Liver (tissue), 8 donors: ENCODE measurements at regions not wholly inside any gene's neighbourhood (a gene's known extent, or its start where the extent isn't known, plus 50 kb on each side); places are given as distances from the start of the nearest gene placed in this dataset.

ENCODE experiments used
- DNase-seq: peaks from one replicate; pipeline ENCODE4 v3.0.0-alpha.2; 2017; ENCODE audit warnings: low spot score
- H3K27ac ChIP-seq, 2 donors: one replicate each; pipeline ENCODE4 v1.7.0; 2013; ENCODE audit warnings: inconsistent platforms in 2 of 2, low read length in 2 of 2, control low read depth in 1 of 2, low read depth in 1 of 2, mild to moderate bottlenecking in 1 of 2
- H3K27me3 ChIP-seq, 4 donors: one replicate each; pipeline versions ENCODE4 v1.6.1 to v1.7.0; 2013; ENCODE audit warnings: low read length in 3 of 4, inconsistent platforms in 1 of 4, mild to moderate bottlenecking in 1 of 4, moderate library complexity in 1 of 4; ENCODE audit not compliant: control insufficient read depth in 4 of 4, insufficient read depth in 4 of 4
- H3K36me3 ChIP-seq, 4 donors: one replicate each; pipeline versions ENCODE4 v1.6.1 to v1.7.0; 2013; ENCODE audit warnings: low read length in 3 of 4, mild to moderate bottlenecking in 3 of 4, low read depth in 1 of 4, moderate library complexity in 1 of 4; ENCODE audit not compliant: control insufficient read depth in 4 of 4, insufficient read depth in 3 of 4
- H3K4me1 ChIP-seq, 4 donors: one replicate each; pipeline versions ENCODE4 v1.6.1 to v1.7.0; 2013; ENCODE audit warnings: low read length in 3 of 4, mild to moderate bottlenecking in 3 of 4, moderate library complexity in 1 of 4; ENCODE audit not compliant: control insufficient read depth in 4 of 4, insufficient read depth in 4 of 4
- H3K4me3 ChIP-seq, 3 donors: one replicate each; pipeline versions ENCODE4 v1.6.1 to v1.7.0; 2013; ENCODE audit warnings: low read length in 3 of 3, control low read depth in 1 of 3, low read depth in 1 of 3, mild to moderate bottlenecking in 1 of 3
- H3K9ac ChIP-seq, 2 donors: one replicate each; pipeline ENCODE4 v1.7.0; 2013; ENCODE audit warnings: low read length in 2 of 2, mild to moderate bottlenecking in 2 of 2, moderate library complexity in 2 of 2, control low read depth in 1 of 2, low read depth in 1 of 2
- H3K9me3 ChIP-seq, 4 donors: one replicate each; pipeline versions ENCODE4 v1.6.1 to v1.7.0; 2013; ENCODE audit warnings: low read length in 3 of 4; ENCODE audit not compliant: control insufficient read depth in 4 of 4
- ATF3 ChIP-seq: IDR thresholded peaks from 2 replicates; pipeline ENCODE4 v1.6.1; 2016; ENCODE audit warnings: antibody characterized with exemption
- CTCF ChIP-seq: fragments of 150-350 bp; IDR thresholded peaks from 2 replicates; pipeline ENCODE4 v1.5.1; 2017; ENCODE audit warnings: improper control_type of control experiment, low read depth, low read length; ENCODE audit not compliant: missing input control
- FOXA1 ChIP-seq: IDR thresholded peaks from 2 replicates; pipeline ENCODE4 v1.6.1; 2016; ENCODE audit warnings: antibody characterized with exemption
- FOXA2 ChIP-seq: IDR thresholded peaks from 2 replicates; pipeline ENCODE4 v1.6.1; 2016; ENCODE audit warnings: antibody characterized with exemption
- GABPA ChIP-seq, 2 donors: IDR thresholded peaks in 1 of 2; conservative IDR thresholded peaks in 1 of 2; 2 replicates each; pipeline ENCODE4 v1.6.1; 2016; ENCODE audit warnings: antibody characterized with exemption in 2 of 2, mild to moderate bottlenecking in 1 of 2, moderate library complexity in 1 of 2
- HNF4A ChIP-seq, 2 donors: conservative IDR thresholded peaks; 2 replicates each; pipeline ENCODE4 v1.6.1; 2016; ENCODE audit warnings: antibody characterized with exemption in 2 of 2, mild to moderate bottlenecking in 2 of 2
- JUND ChIP-seq, 2 donors: IDR thresholded peaks; 2 replicates each; pipeline ENCODE4 v1.6.1; 2016; ENCODE audit warnings: antibody characterized with exemption in 2 of 2
- MAX ChIP-seq: IDR thresholded peaks from 2 replicates; pipeline ENCODE4 v1.6.1; 2016; ENCODE audit warnings: antibody characterized with exemption
- RAD21 ChIP-seq, 2 donors: IDR thresholded peaks; 2 replicates each; pipeline ENCODE4 v1.6.1; 2016; ENCODE audit warnings: antibody characterized with exemption in 2 of 2, mild to moderate bottlenecking in 2 of 2
- REST ChIP-seq: IDR thresholded peaks from 2 replicates; pipeline ENCODE4 v1.6.1; 2016; ENCODE audit warnings: antibody characterized with exemption, mild to moderate bottlenecking
- RXRA ChIP-seq, 2 donors: IDR thresholded peaks; 2 replicates each; pipeline ENCODE4 v1.6.1; 2017 to 2018; ENCODE audit warnings: antibody characterized with exemption in 2 of 2, mild to moderate bottlenecking in 1 of 2
- SP1 ChIP-seq: IDR thresholded peaks from 2 replicates; pipeline ENCODE4 v1.6.1; 2018; ENCODE audit warnings: antibody characterized with exemption, mild to moderate bottlenecking
- TAF1 ChIP-seq: conservative IDR thresholded peaks from 2 replicates; pipeline ENCODE4 v1.6.1; 2016; ENCODE audit warnings: antibody characterized with exemption, mild to moderate bottlenecking
- YY1 ChIP-seq: IDR thresholded peaks from 2 replicates; pipeline ENCODE4 v1.6.1; 2016; ENCODE audit warnings: antibody characterized with exemption, mild to moderate bottlenecking
- ZBTB33 ChIP-seq: IDR thresholded peaks from 2 replicates; pipeline ENCODE4 v1.6.1; 2016; ENCODE audit warnings: antibody characterized with exemption
- WGBS: extraction: QIAGEN DNeasy Blood & Tissue Kit; methylation state at CpG from one replicate; pipeline ENCODE4 v1.1.7; 2013; 5-methylcytosine and 5-hydroxymethylcytosine counted together
- donor health status: healthy.
- donor health status: healthy.
- donor health status: healthy.
- donor health status: healthy.
- donor health status: healthy.

GRCh38 chr11:21659961-21660360 lies 532.9 kb upstream of the ANO5 start:
- Histone ChIP-seq H3K27me3 (no peaks in the 10 kb centered on the region), H3K9ac (no peak overlapping the region), H3K4me1 (no peaks in the 10 kb centered on the region), H3K27ac (no peak overlapping the region), H3K36me3 (no peaks in the 10 kb centered on the region), H3K4me3 (no peak overlapping the region), H3K9me3 (no peaks in the 10 kb centered on the region)
- TF ChIP-seq ZBTB33 = no peak
- TF ChIP-seq GABPA (IDR thresholded peaks at IDR 0.05 in 1 of 2, conservative IDR thresholded peaks at IDR 0.05 in 1 of 2) = no peak
- no peak for TF ChIP-seq RAD21 (IDR thresholded peaks at IDR 0.05)
- no peak for TF ChIP-seq RXRA (IDR thresholded peaks at IDR 0.05)
- TF ChIP-seq SP1 = no peak
- TF ChIP-seq REST = no peak
- no peak for TF ChIP-seq MAX
- TF ChIP-seq HNF4A (conservative IDR thresholded peaks at IDR 0.05) = no peak
- no peak for TF ChIP-seq FOXA2
- no peak for TF ChIP-seq CTCF
- TF ChIP-seq FOXA1 = no peak
- no peak for TF ChIP-seq JUND (IDR thresholded peaks at IDR 0.05)
- no peak for TF ChIP-seq ATF3
- DNase-seq = no peak

- Histone ChIP-seq H3K27me3 (no peaks in the 10 kb centered on the region), H3K36me3 (no peaks in the 10 kb centered on the region), H3K9me3 (peaks cover 0 to 2% (median 0%) of the 10 kb centered on the region in 4 donors), H3K4me3 (no peak overlapping the region), H3K4me1 (no peaks in the 10 kb centered on the region), H3K9ac (no peak overlapping the region), H3K27ac (no peak overlapping the region)
- no peak for DNase-seq
- WGBS = 65% methylated on average over 6 of the region's 6 CpGs
- no peak for TF ChIP-seq RXRA (IDR thresholded peaks at IDR 0.05)
- TF ChIP-seq TAF1 = no peak
- no peak for TF ChIP-seq ATF3
- TF ChIP-seq FOXA1 = no peak
- no peak for TF ChIP-seq MAX
- no peak for TF ChIP-seq JUND (IDR thresholded peaks at IDR 0.05)
- TF ChIP-seq GABPA (IDR thresholded peaks at IDR 0.05 in 1 of 2, conservative IDR thresholded peaks at IDR 0.05 in 1 of 2) = no peak
- no peak for TF ChIP-seq REST
- no peak for TF ChIP-seq SP1
- no peak for TF ChIP-seq HNF4A (conservative IDR thresholded peaks at IDR 0.05)
- no peak for TF ChIP-seq YY1
Measured at GRCh38 chr11:21675049-21675616, 517.8 kb upstream of the ANO5 start.
